ENCODE measurements at regions not wholly inside any gene's neighbourhood (a gene's known extent, or its start where the extent isn't known, plus 50 kb on each side); places are given as distances from the start of the nearest gene placed in this dataset.

- DNase-seq (ENCODE audit: low read depth in 3 of 3, low spot score in 1 of 3): no peak
Measured at GRCh38 chr19:30169196-30169900, 202.8 kb upstream of the ZNF536 start.

GRCh38 chr19:30170081-30170480, 202.1 kb upstream of the ZNF536 start:
- no peak for DNase-seq (ENCODE audit: low read depth in 3 of 3, low spot score in 1 of 3)

GRCh38 chr19:30170495-30171137, 201.6 kb upstream of the ZNF536 start:
- DNase-seq (ENCODE audit: low read depth in 3 of 3, low spot score in 1 of 3): no peak

- DNase-seq (ENCODE audit: low read depth in 3 of 3, low spot score in 1 of 3): no peak
Measured at GRCh38 chr19:30171138-30171635, 201.0 kb upstream of the ZNF536 start.

GRCh38 chr19:30171795-30172612, 200.2 kb upstream of the ZNF536 start:
- DNase-seq (ENCODE audit: low read depth in 3 of 3, low spot score in 1 of 3): no peak

GRCh38 chr19:30172613-30173242, 199.5 kb upstream of the ZNF536 start:
- DNase-seq (ENCODE audit: low read depth in 3 of 3, low spot score in 1 of 3): no peak

DNA sequence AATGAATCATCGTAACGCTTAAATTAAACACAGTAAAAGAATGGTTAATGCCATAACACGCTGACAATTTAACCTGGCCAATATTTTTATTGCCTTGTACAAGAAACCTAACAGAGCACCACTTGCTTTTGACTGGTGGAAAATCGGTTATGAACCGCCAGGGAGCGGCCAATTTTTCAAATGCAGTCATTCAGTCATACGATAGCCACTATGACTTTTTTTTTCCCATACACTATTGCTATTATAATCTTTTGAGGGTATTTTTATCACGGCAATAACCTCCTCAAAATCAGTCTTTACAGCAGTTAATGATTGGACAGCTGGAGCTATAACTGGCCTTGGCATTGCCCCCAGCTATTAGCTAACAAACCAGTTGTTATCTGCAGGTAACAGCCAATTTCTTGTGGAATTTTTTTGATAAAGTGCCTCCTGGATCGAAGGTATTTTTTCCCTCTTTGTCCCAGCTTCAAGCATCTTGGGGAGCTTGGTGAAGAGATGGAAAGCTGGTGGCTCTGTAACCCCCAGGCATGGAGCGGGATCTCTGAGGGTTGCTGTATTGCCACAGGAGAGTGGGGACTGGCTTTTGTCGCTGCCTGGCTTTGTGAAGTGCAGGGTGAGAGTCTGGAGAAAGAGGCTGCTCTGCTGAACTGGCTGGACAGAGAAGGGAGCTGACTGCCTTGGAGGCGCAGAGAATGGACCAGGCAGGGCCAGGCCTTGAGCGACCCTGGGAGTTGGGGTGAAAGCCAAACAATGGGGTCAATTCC, 198.4 kb upstream of the ZNF536 start:
- DNase-seq (ENCODE audit: low read depth in 3 of 3, low spot score in 1 of 3): no peak

GRCh38 chr19:30174357-30174645, 197.9 kb upstream of the ZNF536 start:
- DNase-seq (ENCODE audit: low read depth in 3 of 3, low spot score in 1 of 3): no peak

GRCh38 chr19:30174791-30175190, 197.4 kb upstream of the ZNF536 start:
- DNase-seq (ENCODE audit: low read depth in 3 of 3, low spot score in 1 of 3): no peak

- no peak for DNase-seq (ENCODE audit: low read depth in 3 of 3, low spot score in 1 of 3)
Measured at GRCh38 chr19:30175987-30176386, 196.2 kb upstream of the ZNF536 start.

GRCh38 chr19:30178721-30179402, 193.3 kb upstream of the ZNF536 start:
- no peak for DNase-seq (ENCODE audit: low read depth in 3 of 3, low spot score in 1 of 3)

DNA sequence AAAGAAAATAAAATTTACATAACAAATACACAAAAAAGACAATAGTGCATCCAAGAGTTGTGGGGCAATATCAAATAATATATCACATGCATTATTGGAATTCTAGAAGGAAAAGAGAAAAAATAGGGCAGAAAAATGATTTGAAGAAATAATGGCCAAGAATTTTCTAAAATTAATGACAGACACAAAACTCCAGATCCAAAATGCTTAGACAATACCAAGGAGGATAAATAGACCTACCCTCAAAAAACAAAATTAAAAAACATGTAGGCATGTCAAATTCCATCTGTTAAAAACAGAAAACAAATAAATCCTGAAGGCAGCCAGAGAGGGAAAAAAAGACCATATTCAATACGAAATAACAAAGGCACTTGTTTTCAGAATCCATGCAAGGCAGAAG, 191.5 kb upstream of the ZNF536 start:
- DNase-seq (ENCODE audit: low read depth in 3 of 3, low spot score in 1 of 3): no peak

GRCh38 chr19:30183807-30184490, 188.2 kb upstream of the ZNF536 start:
- DNase-seq (ENCODE audit: low read depth in 3 of 3, low spot score in 1 of 3): no peak

- no peak for DNase-seq (ENCODE audit: low read depth in 3 of 3, low spot score in 1 of 3)
Measured at GRCh38 chr19:30202060-30202600, 170.1 kb upstream of the ZNF536 start.

- no peak for DNase-seq (ENCODE audit: low read depth in 3 of 3, low spot score in 1 of 3)
Measured at GRCh38 chr19:30204721-30205120, 167.5 kb upstream of the ZNF536 start.

- no peak for DNase-seq (ENCODE audit: low read depth in 3 of 3, low spot score in 1 of 3)
Measured at GRCh38 chr19:30206187-30206586, 166.0 kb upstream of the ZNF536 start.

DNA sequence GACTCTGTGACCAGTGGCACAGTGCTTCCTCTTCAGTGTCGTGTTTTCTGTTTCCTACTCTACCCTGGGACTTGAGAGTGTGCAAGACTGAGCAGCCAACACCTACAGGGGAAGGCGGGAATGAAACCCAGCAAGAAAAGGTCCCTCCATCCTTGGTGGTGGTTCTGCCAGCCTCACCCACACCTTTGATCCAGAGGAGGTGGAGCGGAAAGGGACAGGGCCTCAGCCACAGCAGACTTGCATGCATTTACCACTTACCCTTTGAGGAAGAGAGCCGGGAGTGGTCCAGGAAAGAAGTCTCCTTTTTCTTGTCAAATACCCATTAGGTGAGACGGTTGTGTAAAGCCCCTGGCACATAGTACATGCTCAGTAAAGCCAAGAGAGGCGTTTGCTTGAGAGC, 164.8 kb upstream of the ZNF536 start:
- no peak for DNase-seq (ENCODE audit: low read depth in 3 of 3, low spot score in 1 of 3)

GRCh38 chr19:30208436-30209060, 163.6 kb upstream of the ZNF536 start:
- DNase-seq (ENCODE audit: low read depth in 3 of 3, low spot score in 1 of 3): no peak

Data from stimulated activated CD4-positive, alpha-beta T cell treated with anti-CD3 and anti-CD28 coated beads, TNF-alpha, amount 100 ng/mL, for 1 hour (primary cell).